ENCODE measurements at regions not wholly inside any gene's neighbourhood (a gene's known extent, or its start where the extent isn't known, plus 50 kb on each side); places are given as distances from the start of the nearest gene placed in this dataset.
"Not testable (repeated sequence)": the region's sequence is repeated elsewhere in the genome, so short reads cannot be mapped to it uniquely, and the experiment has no call there.

DNA sequence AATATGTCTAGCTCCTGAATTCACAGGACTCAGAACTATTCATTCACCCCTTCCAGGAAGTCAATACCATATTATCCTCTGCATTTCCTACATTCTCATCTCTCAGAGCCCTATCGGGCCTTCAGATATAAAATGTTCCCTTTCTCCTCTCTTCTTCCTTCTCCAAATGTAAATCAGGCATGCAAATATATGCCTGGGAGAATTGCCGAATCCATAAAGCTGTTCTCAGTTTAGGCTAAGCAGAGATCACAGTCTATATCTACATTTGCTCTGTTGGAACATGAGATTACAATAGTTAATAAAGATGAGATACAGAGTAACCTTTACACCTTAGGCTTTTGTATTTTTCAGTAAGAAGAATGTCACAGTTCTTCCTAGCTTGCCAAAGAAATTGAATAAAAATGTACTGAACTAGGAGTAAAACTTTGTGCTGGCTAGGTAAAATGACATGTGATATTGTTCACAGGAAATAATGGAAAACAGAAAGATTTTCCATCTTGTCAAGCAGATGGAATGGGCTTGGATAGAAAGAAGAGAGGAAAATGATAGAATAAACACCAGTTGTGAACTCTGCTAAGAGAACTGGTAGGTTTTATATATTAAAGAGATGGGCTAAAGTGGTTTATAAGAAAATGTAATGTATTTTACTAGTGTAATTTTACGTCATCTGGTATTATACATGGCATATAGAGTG is 161.5 kb downstream of the NRIP1 start:
- no peak for DNase-seq

DNA sequence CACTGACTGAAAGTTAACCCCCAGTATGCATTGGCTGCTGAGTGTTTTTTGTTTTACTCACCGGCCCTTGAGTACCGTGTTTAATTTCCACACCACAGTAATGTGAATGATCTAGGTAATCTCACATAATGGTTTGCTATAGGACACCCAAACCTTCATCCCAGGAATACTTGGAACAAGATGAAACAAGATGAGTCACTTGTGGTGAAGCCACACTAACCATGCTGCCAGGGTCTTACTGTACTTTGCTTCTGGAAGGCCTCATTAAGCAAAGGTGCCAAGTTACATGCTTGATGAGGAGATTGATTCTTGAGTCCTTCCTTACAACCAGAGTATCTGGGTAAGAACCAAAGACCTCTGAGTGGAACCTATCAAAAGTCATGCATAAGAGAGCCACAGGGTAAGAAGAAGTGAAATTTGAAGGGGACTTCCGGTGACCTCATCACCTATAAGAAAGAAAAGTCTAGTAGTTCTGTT is 163.3 kb downstream of the NRIP1 start:
- DNase-seq: no peak

DNA sequence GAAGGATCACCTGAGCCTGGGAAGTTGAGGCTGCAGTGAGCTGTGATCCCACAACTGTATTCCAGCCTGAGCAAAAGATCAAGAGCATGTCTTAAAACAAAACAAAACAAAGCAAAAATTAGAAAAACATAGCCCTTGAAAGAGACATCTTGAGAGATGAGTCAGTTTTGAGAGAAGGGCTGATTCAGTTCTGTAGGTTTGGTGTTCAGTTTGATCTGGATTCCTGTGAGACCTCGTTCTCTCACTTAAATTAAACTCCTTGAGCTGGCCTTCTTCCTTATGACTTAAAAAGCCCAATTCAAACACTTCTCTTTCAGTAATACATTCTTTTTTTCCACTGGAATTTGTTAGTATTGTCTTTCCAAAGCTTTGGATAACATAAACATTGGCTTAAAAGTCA is 164.2 kb downstream of the NRIP1 start:
- DNase-seq: no peak

DNA sequence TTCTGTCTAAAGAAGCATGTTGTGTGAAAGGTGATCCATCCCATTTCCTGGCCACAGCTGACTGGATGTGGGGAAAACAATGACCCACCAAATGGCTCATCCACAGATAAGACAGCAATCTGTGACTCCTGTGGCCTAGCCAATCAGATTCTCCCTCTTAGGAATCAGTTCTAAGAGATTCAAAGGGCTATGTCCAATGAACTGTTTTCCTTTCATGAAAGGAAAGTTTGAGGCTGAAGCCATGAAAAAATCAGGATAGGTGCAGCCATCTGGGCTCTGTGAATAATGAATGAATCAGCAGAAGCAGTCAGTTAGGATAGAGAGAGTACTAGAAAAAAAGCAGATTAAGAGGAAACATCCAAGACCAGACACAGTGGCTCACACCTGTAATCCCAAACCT is 164.7 kb downstream of the NRIP1 start:
- no peak for DNase-seq

DNA sequence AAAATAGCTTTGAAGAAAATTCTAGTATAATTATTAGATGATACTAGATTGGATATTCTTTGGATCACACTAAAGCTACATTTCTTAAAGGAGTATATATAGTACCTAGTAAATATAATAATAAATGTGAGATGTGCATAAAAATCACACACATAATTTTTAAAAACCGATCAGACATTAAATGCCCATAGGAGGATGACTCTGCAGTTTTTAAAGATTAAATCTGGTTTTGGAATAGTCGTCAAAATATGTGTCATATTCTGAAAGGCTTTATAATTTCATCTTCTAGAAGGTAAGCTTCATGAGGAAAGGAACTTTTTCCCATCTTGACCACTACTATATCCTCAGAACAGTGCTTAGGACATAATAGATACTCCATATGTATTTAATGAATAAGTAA is 169.0 kb downstream of the NRIP1 start:
- no peak for DNase-seq

GRCh38 chr21:14890141-14890540 is 174.7 kb downstream of the NRIP1 start:
- DNase-seq: no peak

GRCh38 chr21:14889080-14889810 is 175.6 kb downstream of the NRIP1 start:
- no peak for DNase-seq

DNA sequence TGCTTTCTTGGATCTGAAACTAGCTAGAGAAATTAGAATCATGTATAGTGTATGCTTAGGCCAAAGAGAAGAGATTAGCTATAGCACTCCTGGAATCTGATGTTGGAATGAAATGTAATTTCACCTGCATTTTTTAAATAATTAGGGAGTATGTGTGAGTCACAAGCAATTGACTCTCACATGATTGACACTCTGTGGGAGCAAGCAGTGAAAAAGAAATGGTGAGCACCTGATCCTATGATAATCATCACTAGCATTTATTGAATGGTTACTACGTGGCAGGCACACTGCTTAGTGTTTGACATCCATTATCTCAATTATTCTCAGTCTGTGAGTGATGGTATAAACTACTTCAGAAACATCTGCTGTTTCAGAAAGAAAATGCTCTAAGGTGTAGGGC is 176.6 kb downstream of the NRIP1 start:
- no peak for DNase-seq

GRCh38 chr21:14886001-14886400 is 178.8 kb downstream of the NRIP1 start:
- DNase-seq: no peak

DNA sequence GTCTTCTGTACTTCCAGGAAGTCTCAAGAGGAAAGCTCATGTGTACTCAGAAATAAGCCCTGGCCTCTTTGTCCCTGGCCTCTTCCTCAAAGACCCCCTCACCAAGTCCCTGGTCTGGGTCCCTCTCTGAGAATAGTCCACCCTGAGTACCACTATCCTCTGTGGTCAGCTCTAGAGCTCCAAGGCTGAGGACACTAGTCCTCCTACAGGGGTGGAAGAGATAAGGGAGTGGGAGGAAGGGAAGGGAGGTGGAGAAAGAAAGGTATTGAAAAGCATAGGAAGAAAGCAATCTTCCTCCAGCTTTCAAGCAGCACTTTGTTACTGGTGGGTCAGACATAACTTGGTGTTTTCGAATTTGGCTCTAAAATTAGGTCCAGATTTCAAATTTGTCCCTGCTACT is 181.4 kb downstream of the NRIP1 start:
- no peak for DNase-seq

GRCh38 chr21:14882545-14882944 is 182.3 kb downstream of the NRIP1 start:
- DNase-seq: not testable (repeated sequence)

GRCh38 chr21:14881863-14882499 is 182.8 kb downstream of the NRIP1 start:
- no peak for DNase-seq

DNA sequence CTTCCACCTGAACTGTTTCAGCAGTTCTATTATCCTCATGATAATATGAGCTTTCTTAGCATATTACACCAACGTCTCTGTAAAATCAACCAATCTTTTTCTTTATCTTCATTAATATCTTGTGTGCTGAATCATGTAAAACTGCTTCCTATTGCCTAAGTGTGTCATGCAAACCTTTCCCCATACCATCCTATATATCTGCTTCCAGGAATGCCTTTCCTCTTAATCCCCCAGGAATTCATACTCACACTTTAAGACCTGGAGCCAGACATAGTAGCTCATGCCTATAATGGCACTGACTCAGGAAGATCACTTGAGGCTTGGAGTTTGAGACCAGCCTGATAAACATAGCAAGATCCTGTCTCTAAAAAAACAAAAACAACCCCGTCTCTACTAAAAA is 183.9 kb downstream of the NRIP1 start:
- DNase-seq: no peak

- no peak for DNase-seq
Measured at GRCh38 chr21:14879458-14879857, 185.3 kb downstream of the NRIP1 start.

GRCh38 chr21:14878971-14879370 is 185.8 kb downstream of the NRIP1 start:
- DNase-seq: no peak

DNA sequence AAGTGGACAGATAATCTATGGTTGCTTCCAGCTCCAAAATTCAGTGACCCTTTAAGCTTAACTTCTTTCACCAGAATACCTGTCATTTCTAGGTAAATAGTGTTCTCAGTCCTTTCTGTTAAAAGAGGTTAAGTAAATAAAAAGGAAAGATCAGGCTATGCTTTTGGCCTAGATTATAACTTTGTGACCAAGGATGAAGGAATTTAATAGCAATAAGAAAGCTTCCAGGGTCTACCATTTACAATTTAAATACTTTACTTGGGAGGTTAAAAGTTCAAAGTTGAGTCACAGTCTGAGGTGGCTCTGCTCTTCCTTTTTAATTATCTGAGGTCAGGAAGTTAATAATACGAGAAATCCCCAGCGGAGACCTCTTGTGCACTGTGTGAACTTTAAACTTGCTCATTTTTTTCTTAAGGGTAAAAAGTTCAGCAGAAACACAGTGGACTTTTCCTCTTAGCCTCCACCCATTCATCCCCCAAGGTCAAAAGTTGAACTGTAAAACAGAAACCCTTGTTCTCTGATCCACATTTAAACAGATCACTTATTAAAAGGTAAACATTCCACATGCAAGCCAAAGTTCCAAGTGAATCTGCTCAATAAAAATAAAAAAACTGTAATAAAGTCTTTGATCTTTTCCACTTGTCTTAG is 187.1 kb downstream of the NRIP1 start:
- no peak for DNase-seq

DNA sequence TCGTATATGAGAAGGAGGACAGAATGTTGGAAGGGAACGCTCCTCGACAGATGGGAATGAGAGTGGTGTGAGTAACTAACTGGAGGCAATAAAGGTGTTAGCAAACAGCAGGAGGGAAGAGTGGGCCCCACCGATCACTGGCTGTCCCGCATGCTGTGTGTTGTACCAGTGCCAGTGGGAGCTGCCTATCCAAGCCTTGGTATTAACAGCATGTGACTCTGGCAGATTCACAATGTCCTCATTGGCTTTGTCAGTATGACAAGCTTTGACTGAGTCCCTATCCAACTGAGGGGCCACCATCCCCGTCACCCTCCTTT is 188.3 kb downstream of the NRIP1 start:
- no peak for DNase-seq

DNA sequence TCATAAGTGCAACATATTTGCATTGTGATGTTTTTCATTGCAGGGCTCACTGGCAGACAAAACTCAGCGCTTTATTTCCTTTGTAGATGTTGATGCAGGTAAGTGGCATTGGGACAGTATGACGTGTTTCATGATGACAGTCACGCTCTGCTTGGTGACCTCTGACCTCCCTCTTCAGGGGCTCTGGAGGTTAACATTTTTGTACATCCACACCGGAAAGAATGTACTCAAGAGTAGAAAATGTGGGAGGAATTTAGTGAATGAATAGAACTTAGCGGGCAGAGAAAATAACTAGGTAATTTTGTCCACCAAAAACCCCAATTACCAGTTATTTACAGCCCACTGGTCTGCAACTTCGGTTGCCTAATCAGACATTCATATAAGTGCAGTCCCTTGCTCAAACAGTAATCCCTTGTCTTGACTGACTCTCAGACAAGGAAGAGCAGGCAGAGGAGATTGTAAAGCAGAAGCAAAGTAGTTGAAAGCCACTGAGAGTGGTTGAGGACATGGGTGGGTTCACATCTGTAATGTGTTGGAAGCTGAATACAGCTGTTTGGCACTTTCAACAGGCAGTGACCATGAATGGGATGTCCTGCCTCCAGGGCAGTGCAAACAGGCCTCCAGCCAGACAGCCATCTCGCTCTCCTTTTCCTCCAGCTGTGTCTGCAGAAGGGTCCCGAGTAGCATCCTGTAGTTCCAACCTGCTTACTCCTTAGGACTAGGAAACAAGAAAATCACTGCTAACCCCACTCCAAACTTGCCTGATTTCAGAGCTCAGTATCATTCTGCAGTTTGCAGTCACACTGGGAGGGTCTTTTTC is 188.9 kb downstream of the NRIP1 start:
- DNase-seq: no peak

GRCh38 chr21:14875186-14875585 is 189.6 kb downstream of the NRIP1 start:
- no peak for DNase-seq

- no peak for DNase-seq
Measured at GRCh38 chr21:14874379-14874778, 190.4 kb downstream of the NRIP1 start.

GRCh38 chr21:14871861-14872260 is 192.9 kb downstream of the NRIP1 start:
- no peak for DNase-seq

- no peak for DNase-seq
Measured at GRCh38 chr21:14870853-14871149, 194.0 kb downstream of the NRIP1 start.
